H1 (cell line): ENCODE measurements at regions not wholly inside any gene's neighbourhood (a gene's known extent, or its start where the extent isn't known, plus 50 kb on each side); places are given as distances from the start of the nearest gene placed in this dataset.

ENCODE experiments used
- CTCF ChIA-PET: fragments of 300-600 bp; sonication (Branson Sonifier 250); formaldehyde crosslinking; loops from one replicate; lab custom pipeline; 2021; ENCODE audit not compliant: partially characterized antibody; lab: Charles Lee
- POLR2A ChIA-PET: fragments of 300-600 bp; sonication (Branson Sonifier 250); formaldehyde crosslinking; loops from one replicate; lab custom pipeline; 2021; ENCODE audit warnings: inconsistent platforms; ENCODE audit not compliant: partially characterized antibody; lab: Charles Lee
- DNase-seq, 2 experiments: peaks; one replicate each; pipeline versions ENCODE4 v3.0.0 to v3.0.0-alpha.2; 2010 to 2022; ENCODE audit warnings: low spot score in 2 of 2, low read depth in 1 of 2, mixed read lengths in 1 of 2
- FAIRE-seq: peaks from 2 replicates; lab custom pipeline; 2011; peaks lifted over from hg19 to GRCh38; lab: Jason Lieb, UNC
- H2AFZ ChIP-seq: 2 replicates; pipeline ENCODE4 v1.8.1; 2012; ENCODE audit warnings: low read length, inconsistent platforms
- H2AK5ac ChIP-seq: 2 replicates; pipeline ENCODE4 v1.6.1; 2013; ENCODE audit warnings: low read depth, low read length
- H2BK120ac ChIP-seq: replicated peaks from 2 replicates; pipeline ENCODE3; 2013; ENCODE audit warnings: low read depth, low read length, inconsistent platforms
- H2BK12ac ChIP-seq: 2 replicates; pipeline ENCODE4 v1.6.1; 2013; ENCODE audit warnings: low read depth, low read length
- H2BK15ac ChIP-seq: 2 replicates; pipeline ENCODE4 v1.6.1; 2013; ENCODE audit warnings: low read length
- H2BK20ac ChIP-seq: 2 replicates; pipeline ENCODE4 v1.6.1; 2013; ENCODE audit warnings: low read length
- H2BK5ac ChIP-seq: 2 replicates; pipeline ENCODE4 v1.6.1; 2013; ENCODE audit warnings: low read depth, low read length
- H3K14ac ChIP-seq: 2 replicates; pipeline ENCODE4 v1.6.1; 2013; ENCODE audit warnings: inconsistent platforms; ENCODE audit not compliant: insufficient read length
- H3K18ac ChIP-seq: 2 replicates; pipeline ENCODE4 v1.6.1; 2013; ENCODE audit warnings: low read length; ENCODE audit errors: extremely low read depth
- H3K23ac ChIP-seq: 2 replicates; pipeline ENCODE4 v1.6.1; 2013; ENCODE audit warnings: inconsistent platforms; ENCODE audit not compliant: insufficient read length
- H3K23me2 ChIP-seq: 2 replicates; pipeline ENCODE4 v1.6.1; 2013; ENCODE audit warnings: low read depth, low read length
- H3K27ac ChIP-seq: 2 replicates; pipeline ENCODE4 v1.6.1; 2011; ENCODE audit warnings: low read depth, low read length, inconsistent platforms
- H3K27me3 ChIP-seq, 4 experiments: replicated peaks in 1 of 4; 1 replicate in 1 of 4; 2 replicates in 3 of 4; pipeline versions ENCODE4 v1.6.1 to v1.8.1; 2011 to 2013; ENCODE audit warnings: low read length in 3 of 4, mild to moderate bottlenecking in 3 of 4, inconsistent platforms in 2 of 4, mixed read lengths in 2 of 4, moderate library complexity in 1 of 4; ENCODE audit not compliant: control insufficient read depth in 3 of 4, insufficient read depth in 3 of 4; ENCODE audit errors: extremely low read depth in 1 of 4
- H3K36me3 ChIP-seq, 4 experiments: 2 replicates each; pipeline versions ENCODE4 v1.6.1 to v1.8.1; 2011 to 2013; ENCODE audit warnings: mild to moderate bottlenecking in 4 of 4, low read length in 3 of 4, moderate library complexity in 2 of 4, control low read depth in 1 of 4, inconsistent platforms in 1 of 4; ENCODE audit not compliant: insufficient read depth in 4 of 4, control insufficient read depth in 2 of 4
- H3K4ac ChIP-seq: replicated peaks from 2 replicates; pipeline ENCODE3; 2013; ENCODE audit warnings: low read length, low read depth, mixed read lengths, inconsistent platforms; ENCODE audit not compliant: insufficient read length
- H3K4me1 ChIP-seq, 4 experiments: replicated peaks in 1 of 4; 1 replicate in 1 of 4; 2 replicates in 3 of 4; pipeline versions ENCODE4 v1.6.1 to v1.8.1; 2011 to 2013; ENCODE audit warnings: low read length in 3 of 4, inconsistent platforms in 2 of 4, mixed read lengths in 1 of 4; ENCODE audit not compliant: insufficient read depth in 4 of 4, control insufficient read depth in 3 of 4
- H3K4me2 ChIP-seq, 2 experiments: 2 replicates each; pipeline versions ENCODE4 v1.6.1 to v1.8.1; 2011 to 2013; ENCODE audit warnings: low read depth in 2 of 2, low read length in 2 of 2, control low read depth in 1 of 2, inconsistent platforms in 1 of 2, mild to moderate bottlenecking in 1 of 2; ENCODE audit not compliant: insufficient read depth in 1 of 2
- H3K4me3 ChIP-seq, 4 experiments: fragments of 200-600, 300-600 bp in 1 of 4; sonication (generic), shearing (Covaris generic), sonication (Bioruptor Twin) in 1 of 4; 2 replicates each; pipeline versions ENCODE4 v1.5.1 to v1.8.1; 2011 to 2016; ENCODE audit warnings: low read length in 4 of 4, low read depth in 3 of 4, control low read depth in 2 of 4, inconsistent platforms in 2 of 4, mild to moderate bottlenecking in 2 of 4, mixed read lengths in 1 of 4, moderate library complexity in 1 of 4; ENCODE audit not compliant: insufficient read depth in 2 of 4; ENCODE audit errors: extremely low read depth in 1 of 4
- H3K56ac ChIP-seq: replicated peaks from 2 replicates; pipeline ENCODE3; 2013; ENCODE audit warnings: low read depth, mild to moderate bottlenecking, mixed read lengths, low read length, inconsistent platforms; ENCODE audit not compliant: insufficient read length
- H3K79me1 ChIP-seq: 2 replicates; pipeline ENCODE4 v1.6.1; 2013; ENCODE audit warnings: low read depth, low read length, control low read depth
- H3K79me2 ChIP-seq, 2 experiments: 2 replicates each; pipeline versions ENCODE4 v1.6.1 to v1.8.1; 2012 to 2013; ENCODE audit warnings: low read length in 2 of 2, mild to moderate bottlenecking in 2 of 2, inconsistent platforms in 1 of 2; ENCODE audit not compliant: insufficient read depth in 2 of 2, control insufficient read depth in 1 of 2
- H3K9ac ChIP-seq, 4 experiments: replicated peaks in 1 of 4; 1 replicate in 1 of 4; 2 replicates in 3 of 4; pipeline versions ENCODE4 v1.6.1 to v1.8.1; 2011 to 2013; ENCODE audit warnings: low read depth in 3 of 4, low read length in 3 of 4, control low read depth in 2 of 4, mild to moderate bottlenecking in 2 of 4, moderate library complexity in 2 of 4, inconsistent platforms in 1 of 4; ENCODE audit errors: extremely low read depth in 1 of 4
- H3K9me3 ChIP-seq, 2 experiments: 2 replicates each; pipeline versions ENCODE4 v1.6.1 to v1.8.1; 2012 to 2013; ENCODE audit warnings: mild to moderate bottlenecking in 2 of 2, moderate library complexity in 2 of 2, control low read depth in 1 of 2, inconsistent platforms in 1 of 2, low read depth in 1 of 2, low read length in 1 of 2, mixed read lengths in 1 of 2; ENCODE audit not compliant: insufficient read depth in 2 of 2
- H4K20me1 ChIP-seq, 2 experiments: replicated peaks in 1 of 2; 2 replicates each; pipeline versions ENCODE3 to v1.8.1; 2011 to 2013; ENCODE audit warnings: inconsistent platforms in 2 of 2, low read length in 2 of 2, mild to moderate bottlenecking in 1 of 2; ENCODE audit not compliant: insufficient read depth in 2 of 2, control insufficient read depth in 1 of 2
- H4K5ac ChIP-seq: 2 replicates; pipeline ENCODE4 v1.6.1; 2013; ENCODE audit warnings: low read length, low read depth, mixed read lengths, inconsistent platforms; ENCODE audit not compliant: insufficient read length
- H4K8ac ChIP-seq: 2 replicates; pipeline ENCODE4 v1.8.0; 2013; ENCODE audit warnings: mild to moderate bottlenecking, moderate library complexity, low read length, inconsistent platforms; ENCODE audit not compliant: insufficient read depth; ENCODE audit errors: extremely low read depth
- H4K91ac ChIP-seq: replicated peaks from 2 replicates; pipeline ENCODE3; 2013; ENCODE audit warnings: low read length, mixed read lengths, inconsistent platforms; ENCODE audit not compliant: insufficient read length
- FOSL1 ChIP-seq: IDR thresholded peaks from 2 replicates; pipeline ENCODE4 v1.6.1; 2011; ENCODE audit warnings: mild to moderate bottlenecking, low read depth, low read length, moderate library complexity; ENCODE audit not compliant: insufficient read depth
- JUND ChIP-seq: IDR thresholded peaks from 2 replicates; pipeline ENCODE4 v1.6.1; 2011; ENCODE audit warnings: mild to moderate bottlenecking, improper control_type of control experiment, low read length
- SP1 ChIP-seq: IDR thresholded peaks from 2 replicates; pipeline ENCODE4 v1.6.1; 2011; ENCODE audit warnings: low read depth, low read length
- TAF7 ChIP-seq: optimal IDR thresholded peaks from 2 replicates; pipeline ENCODE3; 2011; ENCODE audit warnings: low read depth, mild to moderate bottlenecking, inconsistent platforms, low read length, moderate library complexity, borderline replicate concordance
- TBP ChIP-seq: IDR thresholded peaks from 2 replicates; pipeline ENCODE4 v1.6.1; 2011; ENCODE audit warnings: low read depth, low read length, improper control_type of control experiment
- WGBS, 2 experiments: shearing (Covaris generic) in 1 of 2; methylation state at CpG; one replicate each; pipeline versions ENCODE4 v1.1.6 to v1.1.7; 2013 to 2015; ENCODE audit warnings: low lambda C conversion rate in 2 of 2, mixed read lengths in 2 of 2, inconsistent platforms in 1 of 2, low coverage in 1 of 2, missing lambda C conversion rate in 1 of 2; ENCODE audit not compliant: insufficient replicate concordance in 2 of 2, insufficient coverage in 1 of 2, insufficient read length in 1 of 2; ENCODE audit errors: extremely low coverage in 1 of 2, missing lambda C conversion rate in 1 of 2; 5-methylcytosine and 5-hydroxymethylcytosine counted together

GRCh38 chr10:2844925-2845324, 222.4 kb upstream of the PFKP start:
- H3K27ac ChIP-seq, result no peak overlapping the region
- CTCF ChIA-PET, result interaction anchor here (1.4 to 2.0 kb wide), 3 partner anchors 9 to 198 kb away, joined by 4 to 8 read pairs (median 4); no protein-coding TSS in a partner anchor

More at GRCh38 chr10:2844925-2845324, 222.4 kb upstream of the PFKP start:
- Histone ChIP-seq H3K27me3 (0 out of 7 replicates have a peak, but pooled peaks cover 0 to 2% (median 0%) of the 10 kb centered on the region in 4 experiments), H4K20me1 (no peaks in the 10 kb centered on the region), H2BK15ac (no peak overlapping the region), H4K91ac (no peak overlapping the region), H2BK20ac (no peak overlapping the region), H3K4me3 (no peak overlapping the region), H3K56ac (no peak overlapping the region), H3K14ac (no peak overlapping the region), H2BK120ac (no peak overlapping the region), H4K5ac (no peak overlapping the region), H3K4me1 (no peaks in the 10 kb centered on the region), H2AFZ (no peak overlapping the region), H3K4ac (no peak overlapping the region), H3K23me2 (no peaks in the 10 kb centered on the region; the same call in 1 of the 2 replicates), H3K18ac (no peak overlapping the region), H2BK5ac (no peak overlapping the region), H3K36me3 (no peaks in the 10 kb centered on the region), H3K4me2 (no peak overlapping the region), H4K8ac (no peak overlapping the region), H3K79me2 (no peaks in the 10 kb centered on the region), H3K23ac (no peak overlapping the region), H3K9ac (no peak overlapping the region), H2AK5ac (no peak overlapping the region), H3K9me3 (no peaks in the 10 kb centered on the region), H2BK12ac (no peak overlapping the region), H3K79me1 (no peaks in the 10 kb centered on the region)
- WGBS, 2 experiments, result 90% methylated on average over 5 of the region's 5 CpGs; no CpG with 5 or more reads in 1 of the 2 experiments
- no peak for DNase-seq
- TF ChIP-seq SP1 (no peak), TBP (no peak), TAF7 (no peak), JUND (no peak), FOSL1 (no peak)
- no peak for FAIRE-seq
- POLR2A ChIA-PET, result no interaction called here
